SK-N-MC (cell line): ENCODE measurements at regions not wholly inside any gene's neighbourhood (a gene's known extent, or its start where the extent isn't known, plus 50 kb on each side); places are given as distances from the start of the nearest gene placed in this dataset.

Experiments used
- DNase-seq: peaks from one replicate; pipeline ENCODE4 v3.0.0-alpha.2; 2011; ENCODE audit warnings: low read depth, low spot score
- H3K27ac ChIP-seq: fragments of 200-600 bp; sonication (generic); 2 replicates; pipeline ENCODE4 v1.5.1; 2016; ENCODE audit warnings: mixed run types
- H3K36me3 ChIP-seq: fragments of 200-600 bp; sonication (generic); 2 replicates; pipeline ENCODE4 v1.6.1; 2017; ENCODE audit warnings: antibody characterized with exemption, low read length, mixed read lengths; ENCODE audit not compliant: insufficient read depth
- H3K4me3 ChIP-seq: fragments of 200-600 bp; sonication (generic); 2 replicates; pipeline ENCODE4 v1.5.1; 2016
- H3K9ac ChIP-seq: fragments of 200-600 bp; sonication (generic); 2 replicates; pipeline ENCODE4 v1.8.0; 2017; ENCODE audit warnings: mixed run types, mixed read lengths; ENCODE audit not compliant: insufficient read length
- H3K9me3 ChIP-seq: fragments of 200-600 bp; sonication (generic); 2 replicates; pipeline ENCODE4 v1.6.1; 2017; ENCODE audit warnings: low read depth, mild to moderate bottlenecking, antibody characterized with exemption, low read length, moderate library complexity, mixed read lengths
- EZH2 ChIP-seq: fragments of 200-600 bp; sonication (generic); IDR thresholded peaks from one replicate; pipeline ENCODE4 v1.6.1; 2017; ENCODE audit warnings: antibody characterized with exemption
- FOXP2 ChIP-seq: optimal IDR thresholded peaks from 2 replicates; pipeline ENCODE3; 2011; ENCODE audit warnings: mild to moderate bottlenecking, moderate library complexity; ENCODE audit not compliant: insufficient read depth; ENCODE audit errors: extremely low read length, control extremely low read depth
- POLR2AphosphoS5 ChIP-seq: IDR thresholded peaks from 2 replicates; pipeline ENCODE4 v1.6.1; 2012; ENCODE audit warnings: mild to moderate bottlenecking, low read depth, low read length, borderline replicate concordance

DNA sequence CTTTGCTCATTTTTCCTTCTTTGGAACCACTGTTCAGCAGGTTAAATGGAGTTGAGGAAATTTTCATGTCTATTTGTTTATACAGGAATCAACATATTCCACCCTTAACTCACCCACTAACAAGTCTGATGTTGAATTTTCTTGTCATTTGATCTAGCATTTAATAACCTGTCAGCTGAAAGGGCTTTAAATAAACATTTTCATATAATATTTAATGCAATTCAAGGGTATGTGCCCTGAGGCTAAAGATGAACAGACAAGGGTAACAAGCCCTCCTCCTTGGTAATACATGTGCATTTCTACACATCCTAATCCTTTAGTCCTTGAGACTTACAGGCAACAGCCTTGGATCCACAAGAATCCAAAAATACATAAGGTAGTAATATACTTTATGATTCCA is 435.0 kb upstream of the NR2F2 start:
- no peak for DNase-seq
- H3K36me3 ChIP-seq: no peaks in the 10 kb centered on the region
- no peaks in the 10 kb centered on the region for H3K9me3 ChIP-seq
- H3K9ac ChIP-seq: no peak overlapping the region
- peak overlapping the region; percentile 6; the same call in 1 of the 2 replicates for H3K27ac ChIP-seq
- TF ChIP-seq FOXP2 (no peak), POLR2AphosphoS5 (no peak), EZH2 (no peak)
- H3K4me3 ChIP-seq: no peak overlapping the region

DNA sequence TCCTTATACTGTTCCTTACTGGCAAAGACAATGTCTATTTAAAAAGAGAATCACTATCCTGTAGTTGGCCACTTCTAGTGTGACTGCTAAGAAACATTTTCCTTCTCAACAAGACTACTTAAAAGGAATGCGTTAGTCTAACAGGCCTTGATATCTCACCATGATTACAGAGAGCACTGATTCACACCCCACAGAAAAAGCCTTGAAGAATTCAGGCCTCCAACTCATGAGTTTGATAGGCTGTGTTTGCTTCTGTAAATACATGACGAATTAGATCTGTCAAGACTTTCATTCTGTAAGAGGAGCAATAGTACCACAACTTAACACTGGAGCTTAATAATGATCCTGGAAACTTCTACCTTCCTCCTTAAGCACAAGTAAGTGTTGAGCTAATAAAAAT is 432.8 kb upstream of the NR2F2 start:
- Histone ChIP-seq H3K9ac (no peak overlapping the region), H3K9me3 (no peaks in the 10 kb centered on the region), H3K27ac (no peak overlapping the region), H3K36me3 (no peaks in the 10 kb centered on the region), H3K4me3 (no peak overlapping the region)
- DNase-seq: no peak
- TF ChIP-seq POLR2AphosphoS5 (no peak), FOXP2 (no peak), EZH2 (no peak)

DNA sequence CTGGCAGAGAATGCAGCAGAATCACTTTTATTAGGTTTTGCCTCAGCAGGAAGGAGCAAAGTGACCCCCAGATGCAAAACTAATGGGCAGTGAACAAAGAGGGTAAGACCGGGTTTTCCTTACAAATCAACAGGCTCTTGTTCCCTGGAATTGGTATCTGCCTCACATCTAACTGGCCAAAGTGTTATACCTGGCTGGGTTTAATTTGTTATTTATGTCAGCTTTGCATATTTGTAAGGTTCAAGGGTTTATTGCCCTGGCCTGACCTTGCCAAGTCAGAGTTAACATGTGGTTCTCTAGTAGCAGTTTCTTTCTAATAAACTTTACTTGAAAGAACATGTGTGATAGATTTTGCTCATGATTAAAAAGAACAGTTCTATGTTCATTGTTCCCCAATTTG is 431.7 kb upstream of the NR2F2 start:
- no peak overlapping the region for H3K27ac ChIP-seq
- H3K9ac ChIP-seq: no peak overlapping the region
- no peak for DNase-seq
- no peak overlapping the region for H3K4me3 ChIP-seq
- no peaks in the 10 kb centered on the region for H3K36me3 ChIP-seq
- H3K9me3 ChIP-seq: no peaks in the 10 kb centered on the region
- TF ChIP-seq POLR2AphosphoS5: no peak
- no peak for TF ChIP-seq FOXP2
- TF ChIP-seq EZH2: no peak

DNA sequence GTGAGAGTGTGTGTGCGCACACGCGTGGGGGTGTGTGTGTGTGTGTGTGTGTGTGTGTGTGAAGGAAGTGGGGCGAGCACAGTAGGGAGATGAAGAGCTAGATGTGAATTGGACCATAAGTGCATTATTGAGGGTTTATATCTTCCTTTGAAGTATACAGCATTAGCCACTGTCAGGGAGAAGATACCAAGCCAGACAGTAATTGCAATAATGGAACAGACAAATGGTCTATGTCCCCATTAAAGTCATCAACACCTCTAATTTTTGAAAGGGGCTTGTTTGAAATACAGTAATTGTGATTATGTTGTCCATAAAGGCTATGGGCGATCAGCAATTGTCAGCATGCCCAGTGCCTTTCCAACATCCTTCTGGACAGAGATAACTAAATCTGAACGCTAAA is 429.2 kb upstream of the NR2F2 start:
- no peaks in the 10 kb centered on the region for H3K9me3 ChIP-seq
- H3K4me3 ChIP-seq: no peak overlapping the region

DNA sequence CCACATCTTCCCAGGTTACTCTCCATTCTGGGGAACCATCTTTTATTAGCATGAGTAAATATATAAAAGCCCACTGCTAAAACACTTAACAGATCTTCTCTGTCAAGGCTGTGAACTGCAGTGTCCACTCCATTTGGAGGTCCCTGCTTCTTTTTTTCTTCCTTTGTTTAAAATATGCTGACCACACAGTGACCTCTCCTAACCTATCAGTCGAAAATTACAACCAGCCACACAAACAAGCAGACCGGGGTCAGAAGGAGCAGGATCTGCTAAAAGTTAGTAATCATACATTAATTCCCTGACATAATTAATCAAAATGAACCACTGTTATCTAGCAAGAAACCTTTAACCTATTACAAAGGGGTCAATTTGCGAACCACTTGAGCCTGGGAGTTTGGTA is 427.9 kb upstream of the NR2F2 start:
- no peak overlapping the region for H3K4me3 ChIP-seq
- no peak overlapping the region for H3K9ac ChIP-seq
- H3K9me3 ChIP-seq: no peaks in the 10 kb centered on the region
- TF ChIP-seq EZH2: no peak
- TF ChIP-seq FOXP2: no peak
- TF ChIP-seq POLR2AphosphoS5: no peak
- H3K36me3 ChIP-seq: no peaks in the 10 kb centered on the region
- no peak for DNase-seq
- no peak overlapping the region for H3K27ac ChIP-seq

More for the DNA sequence above, 429.2 kb upstream of the NR2F2 start:
- TF ChIP-seq EZH2: no peak
- TF ChIP-seq FOXP2: no peak
- no peak for TF ChIP-seq POLR2AphosphoS5
- H3K9ac ChIP-seq: no peak overlapping the region
- DNase-seq: no peak
- H3K36me3 ChIP-seq: no peaks in the 10 kb centered on the region
- no peak overlapping the region for H3K27ac ChIP-seq

DNA sequence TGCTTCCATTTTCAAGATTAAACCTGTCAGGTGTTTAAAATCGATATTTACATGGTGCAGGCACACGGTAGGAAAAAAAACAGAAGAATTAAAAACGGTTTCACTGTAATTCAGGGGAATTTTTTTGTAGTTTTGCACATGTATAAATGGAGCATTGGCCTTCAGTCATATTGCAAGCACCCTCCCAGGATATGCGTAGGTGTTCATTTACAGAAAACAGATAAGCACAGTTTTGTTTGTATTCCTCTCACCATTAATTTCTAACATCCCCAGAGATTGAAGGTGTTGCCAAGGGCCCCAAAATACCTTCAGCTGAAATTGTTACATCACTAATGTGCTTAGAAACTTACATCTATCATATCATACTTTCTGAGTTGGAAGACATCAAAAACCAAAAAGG is 427.1 kb upstream of the NR2F2 start:
- Histone ChIP-seq H3K9ac (no peak overlapping the region), H3K27ac (no peak overlapping the region), H3K36me3 (no peaks in the 10 kb centered on the region), H3K4me3 (no peak overlapping the region), H3K9me3 (no peaks in the 10 kb centered on the region)
- DNase-seq: no peak
- no peak for TF ChIP-seq EZH2
- no peak for TF ChIP-seq POLR2AphosphoS5
- TF ChIP-seq FOXP2: no peak

DNA sequence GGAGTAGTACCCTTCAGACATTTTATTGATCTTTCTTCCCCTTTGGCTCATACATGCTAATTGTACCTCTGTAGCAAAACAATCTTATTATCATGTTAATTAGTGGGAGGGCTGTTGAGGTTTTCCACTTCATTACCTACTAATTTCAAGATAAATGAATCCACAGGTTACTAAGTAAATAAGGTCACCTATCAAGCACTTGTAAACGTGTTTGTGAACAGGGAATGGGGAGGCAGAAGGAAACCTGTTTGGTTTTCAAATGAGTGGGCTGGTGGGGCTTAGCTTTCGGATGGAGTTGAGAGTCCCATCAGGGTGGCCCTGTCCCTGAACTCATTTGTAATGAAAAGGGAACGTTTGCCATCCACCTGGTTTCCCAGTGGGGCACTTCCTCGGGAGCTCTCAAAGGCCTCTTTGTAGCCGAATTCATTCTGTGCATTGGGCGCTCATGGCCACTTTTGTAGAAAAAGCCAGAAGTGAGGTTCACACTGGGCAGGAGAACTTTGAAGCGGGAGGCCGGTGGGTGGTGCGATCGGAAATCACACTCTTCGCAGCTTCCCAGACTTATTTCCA is 419.8 kb upstream of the NR2F2 start:
- no peak overlapping the region for H3K27ac ChIP-seq
- DNase-seq: no peak
- no peaks in the 10 kb centered on the region for H3K36me3 ChIP-seq
- H3K9ac ChIP-seq: no peak overlapping the region
- TF ChIP-seq EZH2 (no peak), FOXP2 (no peak), POLR2AphosphoS5 (no peak)
- H3K9me3 ChIP-seq: no peaks in the 10 kb centered on the region
- H3K4me3 ChIP-seq: no peak overlapping the region

DNA sequence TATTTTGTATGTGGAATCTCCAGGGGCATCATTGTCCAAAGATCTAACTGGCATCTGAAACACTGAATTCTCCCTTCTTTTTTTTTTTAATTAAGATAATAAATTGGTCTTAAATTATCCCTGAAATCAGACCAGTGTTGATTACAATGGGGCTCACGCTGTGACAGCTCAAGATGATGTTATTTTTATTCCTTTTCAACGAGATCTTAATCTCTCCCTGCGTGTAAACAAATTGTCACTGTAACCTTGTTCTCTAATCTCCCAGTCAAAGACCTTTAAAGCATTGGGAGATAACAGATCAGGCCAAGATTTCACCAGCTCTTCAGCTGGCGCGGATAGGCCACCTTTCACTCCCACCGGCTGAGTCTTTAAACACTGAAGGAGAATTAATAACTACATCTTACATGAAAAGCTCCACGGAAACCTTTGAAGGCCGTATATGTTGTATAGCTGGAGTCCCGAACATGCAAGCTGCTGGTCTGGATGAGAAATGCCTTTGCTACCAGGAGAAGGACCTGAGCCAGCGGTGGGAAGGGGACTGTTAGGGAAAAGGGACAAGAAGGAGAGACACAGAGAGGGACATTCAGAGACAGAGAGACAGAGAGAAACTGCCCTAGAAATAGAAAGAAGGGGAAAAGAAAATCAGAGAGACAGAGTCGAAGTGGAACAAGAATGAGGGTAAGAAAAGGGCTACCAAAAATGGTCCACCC is 418.8 kb upstream of the NR2F2 start:
- H3K9ac ChIP-seq: no peak overlapping the region
- no peak for TF ChIP-seq EZH2
- TF ChIP-seq FOXP2: no peak
- no peak for TF ChIP-seq POLR2AphosphoS5
- no peak overlapping the region for H3K27ac ChIP-seq
- H3K4me3 ChIP-seq: no peak overlapping the region
- no peaks in the 10 kb centered on the region for H3K9me3 ChIP-seq
- DNase-seq: no peak
- H3K36me3 ChIP-seq: no peaks in the 10 kb centered on the region
